Peyer's patch (tissue), 4 donors: ENCODE measurements at regions not wholly inside any gene's neighbourhood (a gene's known extent, or its start where the extent isn't known, plus 50 kb on each side); places are given as distances from the start of the nearest gene placed in this dataset.

Source experiments
- CTCF ChIP-seq, 6 experiments: fragments of 450-650 bp in 4 of 6; fragments of 200-600 bp in 2 of 6; sonication (generic) in 1 of 6; IDR thresholded peaks; one replicate each; pipeline ENCODE4 v1.5.1; 2017 to 2019; ENCODE audit warnings: antibody characterized with exemption in 6 of 6, mild to moderate bottlenecking in 3 of 6, moderate library complexity in 1 of 6
- POLR2A ChIP-seq, 2 donors: fragments of 450-650 bp; IDR thresholded peaks; one replicate each; pipeline ENCODE4 v1.5.1; 2017; ENCODE audit warnings: antibody characterized with exemption in 2 of 2, mild to moderate bottlenecking in 2 of 2, moderate library complexity in 2 of 2

GRCh38 chr1:102071451-102071850 lies 74.7 kb upstream of the OLFM3 start:
- TF ChIP-seq CTCF (IDR thresholded peaks at IDR 0.05) (no peak), POLR2A (IDR thresholded peaks at IDR 0.05) (no peak)
